Mesenchymal stem cell (in vitro differentiated cells and primary cell): ENCODE measurements at regions not wholly inside any gene's neighbourhood (a gene's known extent, or its start where the extent isn't known, plus 50 kb on each side); places are given as distances from the start of the nearest gene placed in this dataset.

Experiments
- DNase-seq: peaks from one replicate; pipeline ENCODE4 v3.0.0-alpha.2; 2013
- H2AFZ ChIP-seq: one replicate; pipeline ENCODE4 v1.6.1; 2013; ENCODE audit warnings: low read depth, mild to moderate bottlenecking, control low read depth, inconsistent platforms, low read length, moderate library complexity
- H2AK5ac ChIP-seq: 2 replicates; pipeline ENCODE4 v1.6.1; 2013; ENCODE audit warnings: low read length, moderate library complexity, mild to moderate bottlenecking, inconsistent platforms; ENCODE audit not compliant: severe bottlenecking
- H2BK120ac ChIP-seq: one replicate; pipeline ENCODE4 v1.6.1; 2013; ENCODE audit warnings: low read depth, mild to moderate bottlenecking, inconsistent platforms, low read length, moderate library complexity
- H2BK12ac ChIP-seq, 2 experiments: one replicate each; pipeline ENCODE4 v1.6.1; 2013; ENCODE audit warnings: inconsistent platforms in 2 of 2, low read length in 2 of 2, mild to moderate bottlenecking in 2 of 2, moderate library complexity in 2 of 2, control low read depth in 1 of 2
- H2BK15ac ChIP-seq: one replicate; pipeline ENCODE4 v1.6.1; 2013; ENCODE audit warnings: mild to moderate bottlenecking, low read depth, inconsistent platforms; ENCODE audit not compliant: poor library complexity, severe bottlenecking
- H2BK5ac ChIP-seq: 2 replicates; pipeline ENCODE4 v1.6.1; 2013; ENCODE audit warnings: low read depth, mild to moderate bottlenecking, low read length, control low read depth, inconsistent platforms; ENCODE audit not compliant: poor library complexity, severe bottlenecking
- H3K14ac ChIP-seq, 2 experiments: one replicate each; pipeline ENCODE4 v1.6.1; 2013; ENCODE audit warnings: inconsistent platforms in 2 of 2, low read length in 2 of 2, control low read depth in 1 of 2, mild to moderate bottlenecking in 1 of 2, moderate library complexity in 1 of 2
- H3K18ac ChIP-seq, 2 experiments: one replicate each; pipeline ENCODE4 v1.6.1; 2013; ENCODE audit warnings: inconsistent platforms in 2 of 2, low read length in 2 of 2, control low read depth in 1 of 2, low read depth in 1 of 2, mild to moderate bottlenecking in 1 of 2
- H3K23ac ChIP-seq, 2 experiments: one replicate each; pipeline ENCODE4 v1.6.1; 2013; ENCODE audit warnings: inconsistent platforms in 2 of 2, low read length in 2 of 2, mild to moderate bottlenecking in 2 of 2, moderate library complexity in 2 of 2, control low read depth in 1 of 2
- H3K27ac ChIP-seq: 2 replicates; pipeline ENCODE4 v1.5.1; 2013; ENCODE audit warnings: mild to moderate bottlenecking, moderate library complexity, low read length, control low read depth, inconsistent platforms; ENCODE audit not compliant: poor library complexity, severe bottlenecking
- H3K27me3 ChIP-seq, 2 experiments: 2 replicates each; pipeline versions ENCODE4 v1.6.1 to v1.7.0; 2013; ENCODE audit warnings: low read length in 2 of 2, mild to moderate bottlenecking in 2 of 2, moderate library complexity in 2 of 2, control low read depth in 1 of 2, inconsistent platforms in 1 of 2; ENCODE audit not compliant: control insufficient read depth in 1 of 2, insufficient read depth in 1 of 2
- H3K36me3 ChIP-seq, 2 experiments: 2 replicates each; pipeline versions ENCODE4 v1.6.1 to v1.7.0; 2013; ENCODE audit warnings: low read length in 2 of 2, control low read depth in 1 of 2, inconsistent platforms in 1 of 2, low read depth in 1 of 2, mild to moderate bottlenecking in 1 of 2; ENCODE audit not compliant: insufficient read depth in 2 of 2, control insufficient read depth in 1 of 2
- H3K4ac ChIP-seq, 2 experiments: one replicate each; pipeline ENCODE4 v1.6.1; 2013; ENCODE audit warnings: inconsistent platforms in 2 of 2, low read length in 2 of 2, mild to moderate bottlenecking in 2 of 2, moderate library complexity in 2 of 2, control low read depth in 1 of 2, low read depth in 1 of 2
- H3K4me1 ChIP-seq: 2 replicates; pipeline ENCODE4 v1.6.1; 2013; ENCODE audit warnings: low read depth, low read length, control low read depth; ENCODE audit not compliant: control insufficient read depth, insufficient read depth
- H3K4me2 ChIP-seq: 2 replicates; pipeline ENCODE4 v1.6.1; 2013; ENCODE audit warnings: low read length, mild to moderate bottlenecking, inconsistent platforms; ENCODE audit not compliant: poor library complexity, severe bottlenecking
- H3K4me3 ChIP-seq, 2 experiments: 2 replicates each; pipeline versions ENCODE4 v1.5.1 to v1.7.0; 2013; ENCODE audit warnings: low read length in 2 of 2, mild to moderate bottlenecking in 2 of 2, control low read depth in 1 of 2, low read depth in 1 of 2; ENCODE audit not compliant: insufficient read depth in 1 of 2
- H3K79me1 ChIP-seq: replicated peaks from 2 replicates; pipeline ENCODE4 v1.6.1; 2013; ENCODE audit warnings: mild to moderate bottlenecking, control low read depth, low read length, inconsistent platforms; ENCODE audit not compliant: poor library complexity, severe bottlenecking
- H3K9ac ChIP-seq: 2 replicates; pipeline ENCODE4 v1.7.0; 2013; ENCODE audit warnings: mild to moderate bottlenecking, low read length, moderate library complexity
- H3K9me3 ChIP-seq: 2 replicates; pipeline ENCODE4 v1.7.0; 2013; ENCODE audit warnings: mild to moderate bottlenecking, low read length; ENCODE audit not compliant: control insufficient read depth
- H4K8ac ChIP-seq: one replicate; pipeline ENCODE4 v1.6.1; 2013; ENCODE audit warnings: inconsistent platforms, mild to moderate bottlenecking, low read length, moderate library complexity
- H4K91ac ChIP-seq: one replicate; pipeline ENCODE4 v1.6.1; 2013; ENCODE audit warnings: mild to moderate bottlenecking, low read length, inconsistent platforms
- WGBS: methylation state at CpG from one replicate; pipeline ENCODE4 v1.1.7; 2013; ENCODE audit warnings: mixed read lengths; 5-methylcytosine and 5-hydroxymethylcytosine counted together

DNA sequence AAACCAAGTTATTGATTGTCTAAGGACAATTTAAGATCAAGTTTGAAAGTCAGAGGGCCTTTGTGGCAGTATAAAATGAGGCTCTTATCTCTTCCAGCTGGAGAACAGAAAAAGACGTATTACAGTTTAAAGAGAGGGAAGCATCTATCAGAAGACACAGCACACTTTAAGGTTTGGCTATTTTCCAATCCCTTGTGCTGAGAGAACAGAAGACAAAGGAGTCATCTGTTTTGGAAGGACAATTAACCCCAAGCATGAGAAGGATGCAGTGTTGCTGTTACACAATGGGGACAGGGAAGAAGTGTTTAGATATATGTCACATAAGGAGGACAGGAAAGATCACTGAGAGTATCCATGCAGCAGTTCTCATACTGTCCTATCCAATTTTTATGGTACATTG lies 1224.2 kb upstream of the SORCS1 start:
- Histone ChIP-seq H3K27me3 (no peaks in the 10 kb centered on the region), H4K8ac (no peak overlapping the region), H3K9me3 (no peaks in the 10 kb centered on the region), H3K4ac (no peak overlapping the region), H3K4me3 (no peak overlapping the region), H2AFZ (no peak overlapping the region), H4K91ac (no peak overlapping the region), H2BK5ac (no peak overlapping the region), H2AK5ac (no peak overlapping the region), H3K23ac (no peak overlapping the region), H3K36me3 (no peaks in the 10 kb centered on the region), H2BK15ac (no peak overlapping the region), H2BK120ac (no peak overlapping the region), H3K18ac (no peak overlapping the region), H3K4me2 (no peak overlapping the region), H3K9ac (no peak overlapping the region), H3K14ac (no peak overlapping the region), H3K27ac (no peak overlapping the region), H3K4me1 (no peaks in the 10 kb centered on the region), H2BK12ac (no peak overlapping the region), H3K79me1 (no peaks in the 10 kb centered on the region)
- no peak for DNase-seq
- 90% methylated on average over 1 of the region's 1 CpG for WGBS

DNA sequence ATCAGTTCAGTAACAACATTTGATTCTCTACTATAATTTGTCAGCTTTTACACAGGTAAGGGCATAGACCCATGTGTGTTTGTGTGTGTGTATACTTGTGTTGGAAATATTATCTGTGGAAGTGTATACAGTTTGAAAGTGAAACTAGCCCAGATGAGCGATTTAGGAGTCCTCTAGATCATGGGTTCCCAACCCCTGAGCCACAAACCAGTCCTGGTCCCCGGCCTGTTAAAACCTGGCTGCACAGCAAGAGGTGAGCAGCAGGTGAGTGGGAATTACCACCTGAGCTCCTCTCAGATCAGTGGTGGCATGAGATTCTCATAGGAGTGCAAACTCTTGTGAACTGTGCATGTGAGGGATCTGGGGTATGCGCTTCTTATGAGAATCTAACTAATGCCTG lies 1221.5 kb upstream of the SORCS1 start:
- H3K9ac ChIP-seq: peak overlapping the region; percentile 14
- no peak overlapping the region for H3K27ac ChIP-seq
- H3K4me1 ChIP-seq: no peaks in the 10 kb centered on the region
- DNase-seq: no peak
- H2AFZ ChIP-seq: no peak overlapping the region
- WGBS: 77% methylated on average over 3 of the region's 3 CpGs
- H2BK5ac ChIP-seq: no peak overlapping the region
- H4K8ac ChIP-seq: no peak overlapping the region
- H3K36me3 ChIP-seq: no peaks in the 10 kb centered on the region
- no peak overlapping the region for H2BK12ac ChIP-seq
- no peak overlapping the region for H4K91ac ChIP-seq
- H3K4me2 ChIP-seq: no peak overlapping the region
- H2BK120ac ChIP-seq: no peak overlapping the region
- H3K18ac ChIP-seq: no peak overlapping the region
- no peaks in the 10 kb centered on the region for H3K9me3 ChIP-seq
- no peak overlapping the region for H3K23ac ChIP-seq
- no peak overlapping the region for H2BK15ac ChIP-seq
- no peak overlapping the region for H2AK5ac ChIP-seq
- no peaks in the 10 kb centered on the region for H3K79me1 ChIP-seq
- no peaks in the 10 kb centered on the region for H3K27me3 ChIP-seq
- peak overlapping the region in 1 of 2 experiments; percentile 52 for H3K4me3 ChIP-seq
- no peak overlapping the region for H3K14ac ChIP-seq
- H3K4ac ChIP-seq: no peak overlapping the region

DNA sequence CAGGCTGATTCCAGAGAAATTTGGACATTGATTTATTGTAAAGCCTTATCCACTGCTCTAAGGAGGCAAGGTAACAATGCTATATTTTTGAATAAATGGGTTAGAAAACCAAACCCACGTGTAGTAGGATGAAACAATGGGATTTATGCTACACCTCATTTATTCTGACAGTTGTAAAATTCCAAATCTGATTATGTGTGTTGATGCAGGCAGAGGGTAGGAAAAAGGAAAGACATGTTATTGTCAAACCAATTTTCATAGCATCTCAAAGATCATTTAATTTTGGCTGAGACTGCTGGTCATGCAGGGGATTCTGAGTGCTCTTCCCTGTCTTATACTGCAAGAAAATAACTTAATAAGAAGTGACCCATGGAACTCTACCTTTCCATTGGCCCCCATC lies 1219.9 kb upstream of the SORCS1 start:
- Histone ChIP-seq H3K36me3 (no peaks in the 10 kb centered on the region), H4K91ac (no peak overlapping the region), H3K4me2 (no peak overlapping the region), H3K23ac (no peak overlapping the region), H2BK5ac (no peak overlapping the region), H3K27ac (no peak overlapping the region), H3K9me3 (no peaks in the 10 kb centered on the region), H2BK12ac (no peak overlapping the region), H3K27me3 (no peaks in the 10 kb centered on the region), H3K18ac (no peak overlapping the region), H3K9ac (no peak overlapping the region), H3K79me1 (no peaks in the 10 kb centered on the region), H2BK120ac (no peak overlapping the region), H2AK5ac (no peak overlapping the region), H3K14ac (no peak overlapping the region), H3K4ac (no peak overlapping the region), H3K4me3 (no peak overlapping the region), H4K8ac (no peak overlapping the region), H2AFZ (no peak overlapping the region), H3K4me1 (no peaks in the 10 kb centered on the region), H2BK15ac (no peak overlapping the region)
- 55% methylated on average over 1 of the region's 1 CpG for WGBS
- no peak for DNase-seq

DNA sequence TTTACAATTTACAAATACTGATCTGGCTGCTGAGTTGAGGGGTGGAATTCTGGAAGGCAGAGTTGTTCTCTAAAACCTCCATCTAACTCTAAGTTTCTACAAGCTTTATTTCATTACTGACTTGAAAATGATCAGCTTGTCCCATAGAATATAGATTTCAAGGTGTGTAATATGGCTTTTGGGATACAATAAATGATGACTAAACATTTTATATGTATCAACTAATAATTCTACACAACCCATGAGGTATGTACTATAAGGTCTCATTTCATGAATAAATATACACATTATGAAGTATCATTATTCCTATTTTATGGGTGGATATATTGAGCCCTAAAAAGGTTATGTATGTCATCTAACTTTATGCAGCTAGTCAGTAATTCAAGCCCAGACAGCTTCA lies 1214.3 kb upstream of the SORCS1 start:
- H3K9me3 ChIP-seq: no peaks in the 10 kb centered on the region
- H3K18ac ChIP-seq: no peak overlapping the region
- no peak overlapping the region for H3K4me2 ChIP-seq
- H3K27me3 ChIP-seq: no peaks in the 10 kb centered on the region
- H2AFZ ChIP-seq: no peak overlapping the region
- H2BK15ac ChIP-seq: no peak overlapping the region
- no peak overlapping the region for H2BK5ac ChIP-seq
- no peak overlapping the region for H3K9ac ChIP-seq
- H2BK120ac ChIP-seq: no peak overlapping the region
- H3K27ac ChIP-seq: no peak overlapping the region
- no peak overlapping the region for H4K8ac ChIP-seq
- DNase-seq: no peak
- H4K91ac ChIP-seq: no peak overlapping the region
- H3K14ac ChIP-seq: no peak overlapping the region
- H3K79me1 ChIP-seq: no peaks in the 10 kb centered on the region
- no peaks in the 10 kb centered on the region for H3K4me1 ChIP-seq
- H3K23ac ChIP-seq: no peak overlapping the region
- no peak overlapping the region for H3K4ac ChIP-seq
- no peak overlapping the region for H3K4me3 ChIP-seq
- H3K36me3 ChIP-seq: peaks cover 0 to 4% of the 10 kb centered on the region in 2 experiments
- H2BK12ac ChIP-seq: no peak overlapping the region
- no peak overlapping the region for H2AK5ac ChIP-seq
